HUDEP-2 (cell line): ENCODE measurements at regions not wholly inside any gene's neighbourhood (a gene's known extent, or its start where the extent isn't known, plus 50 kb on each side); places are given as distances from the start of the nearest gene placed in this dataset.

Experiments
- DNase-seq, 76 experiments: peaks; one replicate each; lab custom pipeline; 2025; ENCODE audit not compliant: unreplicated experiment in 76 of 76; lab: John Stamatoyannopoulos, UW

GRCh38 chr4:8760561-8760960 lies 111.1 kb downstream of the HMX1 start:
- no peak for DNase-seq

- no peak for DNase-seq
Observed at GRCh38 chr4:8759987-8760386, 111.7 kb downstream of the HMX1 start.

- no peak for DNase-seq
Observed at GRCh38 chr4:8756816-8757215, 114.8 kb downstream of the HMX1 start.

GRCh38 chr4:8754634-8755589 lies 116.7 kb downstream of the HMX1 start:
- DNase-seq, result no peak

- DNase-seq, result no peak
Observed at GRCh38 chr4:8748236-8748575, 123.4 kb downstream of the HMX1 start.

GRCh38 chr4:8747467-8748235 lies 124.0 kb downstream of the HMX1 start:
- DNase-seq, result no peak

GRCh38 chr4:8746523-8747466 lies 124.8 kb downstream of the HMX1 start:
- no peak for DNase-seq

GRCh38 chr4:8745826-8746225 lies 125.8 kb downstream of the HMX1 start:
- no peak for DNase-seq

- no peak for DNase-seq
Observed at GRCh38 chr4:8745005-8745790, 126.4 kb downstream of the HMX1 start.

GRCh38 chr4:8744083-8744805 lies 127.4 kb downstream of the HMX1 start:
- no peak for DNase-seq

- no peak for DNase-seq
Observed at GRCh38 chr4:8742546-8742945, 129.1 kb downstream of the HMX1 start.

GRCh38 chr4:8741513-8742226 lies 130.0 kb downstream of the HMX1 start:
- DNase-seq, result no peak

- DNase-seq, result no peak
Observed at GRCh38 chr4:8740666-8741395, 130.8 kb downstream of the HMX1 start.

- DNase-seq, result no peak
Observed at GRCh38 chr4:8739820-8740665, 131.6 kb downstream of the HMX1 start.

- no peak for DNase-seq
Observed at GRCh38 chr4:8739317-8739716, 132.3 kb downstream of the HMX1 start.

- no peak for DNase-seq
Observed at GRCh38 chr4:8738471-8738931, 133.1 kb downstream of the HMX1 start.
